CD14-positive monocyte (primary cell): ENCODE measurements at regions not wholly inside any gene's neighbourhood (a gene's known extent, or its start where the extent isn't known, plus 50 kb on each side); places are given as distances from the start of the nearest gene placed in this dataset.

Experiments used
- DNase-seq, 3 donors: peaks; one replicate each; pipeline ENCODE4 v3.0.0-alpha.2; 2011 to 2022
- H2AFZ ChIP-seq: 2 replicates; pipeline ENCODE4 v1.6.0; 2012; ENCODE audit warnings: mild to moderate bottlenecking, low read depth, low read length, inconsistent platforms; ENCODE audit not compliant: insufficient read depth, poor library complexity, severe bottlenecking
- H3K27ac ChIP-seq, 2 donors: 1 replicate in 1 of 2; 2 replicates in 1 of 2; pipeline ENCODE4 v1.5.1; 2012 to 2013; ENCODE audit warnings: low read length in 2 of 2, control low read depth in 1 of 2, inconsistent platforms in 1 of 2, low read depth in 1 of 2, mild to moderate bottlenecking in 1 of 2
- H3K27me3 ChIP-seq, 2 donors: one replicate each; pipeline versions ENCODE4 v1.6.0 to v1.6.1; 2011 to 2013; ENCODE audit warnings: low read length in 2 of 2; ENCODE audit not compliant: control insufficient read depth in 2 of 2, insufficient read depth in 2 of 2
- H3K36me3 ChIP-seq, 2 donors: replicated peaks in 1 of 2; 1 replicate in 1 of 2; 2 replicates in 1 of 2; pipeline versions ENCODE4 v1.5.1 to v1.6.1; 2012 to 2013; ENCODE audit warnings: low read length in 2 of 2, control low read depth in 1 of 2, inconsistent platforms in 1 of 2, mild to moderate bottlenecking in 1 of 2; ENCODE audit not compliant: insufficient read depth in 2 of 2, control insufficient read depth in 1 of 2
- H3K4me1 ChIP-seq, 2 donors: 1 replicate in 1 of 2; 2 replicates in 1 of 2; pipeline versions ENCODE4 v1.5.1 to v1.6.1; 2012 to 2013; ENCODE audit warnings: low read length in 2 of 2, control low read depth in 1 of 2, inconsistent platforms in 1 of 2, mild to moderate bottlenecking in 1 of 2, moderate library complexity in 1 of 2; ENCODE audit not compliant: insufficient read depth in 2 of 2, control insufficient read depth in 1 of 2
- H3K4me2 ChIP-seq: replicated peaks from 2 replicates; pipeline ENCODE3; 2012; ENCODE audit warnings: low read length, moderate library complexity, mild to moderate bottlenecking; ENCODE audit not compliant: poor library complexity, severe bottlenecking; ENCODE audit errors: extremely low read depth
- H3K4me3 ChIP-seq, 3 experiments: fragments of 200-600 bp in 1 of 3; sonication (generic) in 1 of 3; replicated peaks in 1 of 3; 1 replicate in 2 of 3; 2 replicates in 1 of 3; pipeline ENCODE4 v1.5.1; 2011 to 2013; ENCODE audit warnings: low read length in 3 of 3, mild to moderate bottlenecking in 3 of 3, control low read depth in 2 of 3, low read depth in 2 of 3, inconsistent platforms in 1 of 3, moderate library complexity in 1 of 3
- H3K79me2 ChIP-seq: 2 replicates; pipeline ENCODE4 v1.6.0; 2012; ENCODE audit warnings: mild to moderate bottlenecking, control low read depth, inconsistent platforms, low read length, moderate library complexity; ENCODE audit not compliant: insufficient read depth
- H3K9ac ChIP-seq: 2 replicates; pipeline ENCODE4 v1.6.0; 2017; ENCODE audit warnings: low read length, mild to moderate bottlenecking; ENCODE audit not compliant: insufficient read depth, poor library complexity, severe bottlenecking
- H3K9me3 ChIP-seq, 2 donors: replicated peaks in 1 of 2; 1 replicate in 1 of 2; 2 replicates in 1 of 2; pipeline versions ENCODE4 v1.5.1 to v1.6.1; 2012 to 2013; ENCODE audit warnings: low read length in 2 of 2, control low read depth in 1 of 2; ENCODE audit not compliant: control insufficient read depth in 1 of 2, insufficient read depth in 1 of 2
- H4K20me1 ChIP-seq: 2 replicates; pipeline ENCODE4 v1.6.0; 2012; ENCODE audit warnings: mild to moderate bottlenecking, low read length, control low read depth, moderate library complexity; ENCODE audit not compliant: insufficient read depth
- H3K27ac Mint-ChIP-seq, 7 donors: one replicate each; pipeline ENCODE4 v1.8.0; 2020; ENCODE audit warnings: mild to moderate bottlenecking in 7 of 7, mixed read lengths in 7 of 7, moderate library complexity in 6 of 7, inconsistent platforms in 2 of 7
- H3K27me3 Mint-ChIP-seq, 3 donors: one replicate each; pipeline ENCODE4 v1.8.0; 2021 to 2022; ENCODE audit warnings: low read depth in 3 of 3, mild to moderate bottlenecking in 3 of 3, mixed read lengths in 3 of 3, moderate library complexity in 3 of 3, inconsistent platforms in 1 of 3
- H3K36me3 Mint-ChIP-seq, 2 donors: one replicate each; pipeline ENCODE4 v1.8.0; 2020; ENCODE audit warnings: mixed read lengths in 2 of 2, inconsistent platforms in 1 of 2, mild to moderate bottlenecking in 1 of 2
- H3K4me1 Mint-ChIP-seq: one replicate; pipeline ENCODE4 v1.8.0; 2020; ENCODE audit warnings: mild to moderate bottlenecking, mixed read lengths
- H3K4me3 Mint-ChIP-seq, 2 donors: one replicate each; pipeline ENCODE4 v1.8.0; 2020; ENCODE audit warnings: mild to moderate bottlenecking in 2 of 2, mixed read lengths in 2 of 2, moderate library complexity in 1 of 2
- H3K9me3 Mint-ChIP-seq, 7 donors: one replicate each; pipeline ENCODE4 v1.8.0; 2020 to 2022; ENCODE audit warnings: mixed read lengths in 7 of 7, mild to moderate bottlenecking in 6 of 7, moderate library complexity in 6 of 7, inconsistent platforms in 2 of 7
- WGBS: methylation state at CpG from one replicate; pipeline ENCODE4 v1.1.5; 2013; ENCODE audit warnings: missing lambda C conversion rate; ENCODE audit not compliant: insufficient coverage; 5-methylcytosine and 5-hydroxymethylcytosine counted together
- intact Hi-C, 2 donors: fragments of 100-400 bp; cut with micrococcal nuclease; formaldehyde crosslinking; loops; one replicate each; pipeline versions ENCODE4 v1.15.0 to v1.15.1; 2023
- TF ChIP-seq, protein P1 (sequence below): fragments of 200-600 bp; IDR thresholded peaks from one replicate; pipeline ENCODE4 v1.8.0; 2022; ENCODE audit warnings: antibody characterized with exemption, mild to moderate bottlenecking

DNA sequence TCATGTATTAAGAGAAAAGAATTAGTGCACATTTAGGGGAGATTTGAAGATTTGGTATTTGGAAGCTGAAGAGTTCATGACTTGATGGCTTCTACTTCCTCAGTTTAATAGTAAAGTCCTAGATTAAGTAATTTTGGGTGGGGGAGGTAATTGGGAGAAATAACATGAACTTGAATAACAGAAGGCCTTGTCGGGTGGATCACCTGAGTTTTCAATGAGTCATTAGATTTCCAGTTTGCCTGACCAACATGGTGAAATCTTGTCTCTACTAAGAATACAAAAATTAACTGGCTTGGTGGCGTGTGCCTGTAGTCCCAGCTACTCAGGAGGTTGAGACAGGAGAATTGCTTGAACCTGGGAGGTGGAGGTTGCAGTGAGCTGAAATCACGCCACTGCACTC lies 181.0 kb downstream of the GJA1 start:
- no peak overlapping the region for H3K4me3 ChIP-seq
- no peaks in the 10 kb centered on the region for H3K36me3 ChIP-seq
- 94% methylated on average over 3 of the region's 3 CpGs for WGBS
- no peak overlapping the region for H2AFZ ChIP-seq
- no peak overlapping the region for H3K9ac ChIP-seq
- no peaks in the 10 kb centered on the region for H3K27me3 Mint-ChIP-seq
- H4K20me1 ChIP-seq = no peaks in the 10 kb centered on the region
- H3K4me3 Mint-ChIP-seq = no peak overlapping the region
- no peaks in the 10 kb centered on the region for H3K9me3 ChIP-seq
- no peak for DNase-seq
- TF ChIP-seq, protein P1, sequence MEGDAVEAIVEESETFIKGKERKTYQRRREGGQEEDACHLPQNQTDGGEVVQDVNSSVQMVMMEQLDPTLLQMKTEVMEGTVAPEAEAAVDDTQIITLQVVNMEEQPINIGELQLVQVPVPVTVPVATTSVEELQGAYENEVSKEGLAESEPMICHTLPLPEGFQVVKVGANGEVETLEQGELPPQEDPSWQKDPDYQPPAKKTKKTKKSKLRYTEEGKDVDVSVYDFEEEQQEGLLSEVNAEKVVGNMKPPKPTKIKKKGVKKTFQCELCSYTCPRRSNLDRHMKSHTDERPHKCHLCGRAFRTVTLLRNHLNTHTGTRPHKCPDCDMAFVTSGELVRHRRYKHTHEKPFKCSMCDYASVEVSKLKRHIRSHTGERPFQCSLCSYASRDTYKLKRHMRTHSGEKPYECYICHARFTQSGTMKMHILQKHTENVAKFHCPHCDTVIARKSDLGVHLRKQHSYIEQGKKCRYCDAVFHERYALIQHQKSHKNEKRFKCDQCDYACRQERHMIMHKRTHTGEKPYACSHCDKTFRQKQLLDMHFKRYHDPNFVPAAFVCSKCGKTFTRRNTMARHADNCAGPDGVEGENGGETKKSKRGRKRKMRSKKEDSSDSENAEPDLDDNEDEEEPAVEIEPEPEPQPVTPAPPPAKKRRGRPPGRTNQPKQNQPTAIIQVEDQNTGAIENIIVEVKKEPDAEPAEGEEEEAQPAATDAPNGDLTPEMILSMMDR = no peak
- intact Hi-C loops = no loop called here
- H3K27ac ChIP-seq = no peak overlapping the region
- H3K27ac Mint-ChIP-seq = no peak overlapping the region
- H3K36me3 Mint-ChIP-seq = no peaks in the 10 kb centered on the region
- no peak overlapping the region for H3K4me2 ChIP-seq
- no peaks in the 10 kb centered on the region for H3K27me3 ChIP-seq
- no peaks in the 10 kb centered on the region for H3K4me1 ChIP-seq
- no peaks in the 10 kb centered on the region for H3K79me2 ChIP-seq
- H3K4me1 Mint-ChIP-seq = no peaks in the 10 kb centered on the region
- H3K9me3 Mint-ChIP-seq = peaks cover 0 to 10% (median 2%) of the 10 kb centered on the region in 7 donors

- peaks cover 1 to 11% (median 5%) of the 10 kb centered on the region in 7 donors for H3K9me3 Mint-ChIP-seq
Observed at GRCh38 chr6:121617388-121617787, 181.9 kb downstream of the GJA1 start.

More at GRCh38 chr6:121617388-121617787, 181.9 kb downstream of the GJA1 start:
- H3K27ac Mint-ChIP-seq = no peak overlapping the region
- no peak overlapping the region for H3K27ac ChIP-seq
- no peak overlapping the region for H3K4me3 Mint-ChIP-seq
- no peaks in the 10 kb centered on the region for H3K4me1 Mint-ChIP-seq
- no peaks in the 10 kb centered on the region for H3K27me3 Mint-ChIP-seq
- H3K36me3 Mint-ChIP-seq = no peaks in the 10 kb centered on the region
- no peak for DNase-seq
- intact Hi-C loops = no loop called here
- no peaks in the 10 kb centered on the region for H3K36me3 ChIP-seq
- no peak overlapping the region for H3K4me2 ChIP-seq
- H2AFZ ChIP-seq = no peak overlapping the region
- H3K9ac ChIP-seq = no peak overlapping the region
- TF ChIP-seq, protein P1 = no peak
- H3K9me3 ChIP-seq = no peaks in the 10 kb centered on the region
- H3K4me1 ChIP-seq = no peaks in the 10 kb centered on the region
- no peaks in the 10 kb centered on the region for H3K27me3 ChIP-seq
- H3K4me3 ChIP-seq = no peak overlapping the region
- H4K20me1 ChIP-seq = no peaks in the 10 kb centered on the region
- H3K79me2 ChIP-seq = no peaks in the 10 kb centered on the region
